ENCODE measurements at regions not wholly inside any gene's neighbourhood (a gene's known extent, or its start where the extent isn't known, plus 50 kb on each side); places are given as distances from the start of the nearest gene placed in this dataset.

DNA sequence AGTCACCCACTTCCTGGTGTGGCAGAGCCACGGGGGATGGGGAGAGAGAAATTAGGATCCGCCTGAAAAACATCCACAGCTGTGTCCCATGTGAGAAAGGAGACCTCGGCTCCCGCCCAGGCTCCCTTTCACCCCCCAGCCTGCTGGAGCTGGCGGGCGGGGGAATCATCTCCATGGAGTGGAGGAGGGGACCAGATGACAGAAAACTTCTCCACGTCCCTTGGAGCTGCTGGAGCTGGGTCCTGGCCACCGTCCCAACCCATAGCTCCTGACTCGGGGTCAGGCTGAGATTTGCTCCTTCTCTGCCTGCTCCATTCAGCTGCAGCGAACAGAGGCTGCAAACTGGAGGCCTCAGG lies 113.8 kb downstream of the CEBPB start:
- Histone ChIP-seq H3K36me3 (ENCODE audit: insufficient read depth, low read length) (no peaks in the 10 kb centered on the region), H3K4me2 (ENCODE audit: low read depth, low read length, poor library complexity, severe bottlenecking) (no peak overlapping the region), H3K4me3 (ENCODE audit: low read length, poor library complexity, severe bottlenecking) (no peak overlapping the region), H4K20me1 (ENCODE audit: insufficient read depth, low read length, poor library complexity, severe bottlenecking) (no peaks in the 10 kb centered on the region), H3K4me1 (ENCODE audit: insufficient read depth, low read length, poor library complexity, severe bottlenecking) (peaks cover 4% of the 10 kb centered on the region), H3K9ac (ENCODE audit: low read depth, low read length, poor library complexity, severe bottlenecking) (no peak overlapping the region), H3K9me3 (ENCODE audit: insufficient read depth, low read depth, low read length) (no peaks in the 10 kb centered on the region), H2AFZ (ENCODE audit: low read length) (no peak overlapping the region), H3K9me2 (replicated peaks; ENCODE audit: low read depth, low read length) (no peaks in the 10 kb centered on the region), H3F3A (ENCODE audit: low read depth) (no peaks in the 10 kb centered on the region), H3K79me2 (ENCODE audit: insufficient read depth, low read length) (no peaks in the 10 kb centered on the region), H3K27me3 (ENCODE audit: insufficient read depth, low read length, poor library complexity, severe bottlenecking) (no peaks in the 10 kb centered on the region)
- TF ChIP-seq CTCF (conservative IDR thresholded peaks at IDR 0.05; ENCODE audit: low read length), result no peak
- no peak for TF ChIP-seq EZH2phosphoT487 (IDR thresholded peaks at IDR 0.05; ENCODE audit: borderline replicate concordance)

DNA sequence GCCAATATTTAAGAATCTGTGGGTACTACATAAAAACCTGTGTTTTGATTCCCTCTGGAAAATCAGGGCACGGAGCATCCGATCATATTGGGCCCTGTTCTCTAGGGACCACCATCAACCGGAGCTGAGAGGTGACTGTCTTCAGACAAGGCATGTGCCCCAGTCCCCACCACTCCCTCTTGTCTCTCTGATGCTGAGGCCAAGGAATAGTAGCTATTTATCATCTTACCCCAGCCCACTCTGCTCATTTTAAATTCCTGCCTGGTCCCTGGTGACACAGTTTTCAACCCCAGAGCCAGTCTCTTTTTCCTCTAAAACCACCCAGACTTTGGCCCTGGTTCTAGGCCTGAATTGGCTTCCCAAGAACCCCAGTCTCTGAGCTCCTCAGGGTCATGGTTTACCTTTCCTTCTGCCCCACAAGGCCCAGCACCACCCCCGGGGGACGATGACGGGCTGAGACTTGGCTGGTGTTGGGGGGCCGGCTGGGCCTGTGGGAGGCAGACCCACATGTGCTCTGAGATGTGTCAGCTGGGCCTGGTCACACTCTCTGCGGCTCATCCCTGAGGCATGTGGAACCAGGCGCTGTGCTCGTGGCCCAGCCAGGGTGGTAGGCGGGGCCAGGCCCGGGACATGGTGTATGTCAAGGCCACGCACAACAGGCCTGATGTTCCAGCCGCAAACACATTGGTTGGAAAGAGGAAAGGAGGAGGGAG lies 114.4 kb downstream of the CEBPB start:
- H4K20me1 ChIP-seq (ENCODE audit: insufficient read depth, low read length, poor library complexity, severe bottlenecking), result no peaks in the 10 kb centered on the region
- no peaks in the 10 kb centered on the region for H3K9me2 ChIP-seq (replicated peaks; ENCODE audit: low read depth, low read length)
- no peaks in the 10 kb centered on the region for H3K9me3 ChIP-seq (ENCODE audit: insufficient read depth, low read depth, low read length)
- H3K79me2 ChIP-seq (ENCODE audit: insufficient read depth, low read length), result no peaks in the 10 kb centered on the region
- H3K27me3 ChIP-seq (ENCODE audit: insufficient read depth, low read length, poor library complexity, severe bottlenecking), result no peaks in the 10 kb centered on the region
- no peak overlapping the region for H3K4me2 ChIP-seq (ENCODE audit: low read depth, low read length, poor library complexity, severe bottlenecking)
- H2AFZ ChIP-seq (ENCODE audit: low read length), result no peak overlapping the region
- no peaks in the 10 kb centered on the region for H3F3A ChIP-seq (ENCODE audit: low read depth)
- peaks cover 4% of the 10 kb centered on the region for H3K4me1 ChIP-seq (ENCODE audit: insufficient read depth, low read length, poor library complexity, severe bottlenecking)
- no peak overlapping the region for H3K9ac ChIP-seq (ENCODE audit: low read depth, low read length, poor library complexity, severe bottlenecking)
- no peaks in the 10 kb centered on the region for H3K36me3 ChIP-seq (ENCODE audit: insufficient read depth, low read length)
- TF ChIP-seq CTCF (conservative IDR thresholded peaks at IDR 0.05; ENCODE audit: low read length), result no peak
- TF ChIP-seq EZH2phosphoT487 (IDR thresholded peaks at IDR 0.05; ENCODE audit: borderline replicate concordance), result no peak
- no peak overlapping the region for H3K4me3 ChIP-seq (ENCODE audit: low read length, poor library complexity, severe bottlenecking)

DNA sequence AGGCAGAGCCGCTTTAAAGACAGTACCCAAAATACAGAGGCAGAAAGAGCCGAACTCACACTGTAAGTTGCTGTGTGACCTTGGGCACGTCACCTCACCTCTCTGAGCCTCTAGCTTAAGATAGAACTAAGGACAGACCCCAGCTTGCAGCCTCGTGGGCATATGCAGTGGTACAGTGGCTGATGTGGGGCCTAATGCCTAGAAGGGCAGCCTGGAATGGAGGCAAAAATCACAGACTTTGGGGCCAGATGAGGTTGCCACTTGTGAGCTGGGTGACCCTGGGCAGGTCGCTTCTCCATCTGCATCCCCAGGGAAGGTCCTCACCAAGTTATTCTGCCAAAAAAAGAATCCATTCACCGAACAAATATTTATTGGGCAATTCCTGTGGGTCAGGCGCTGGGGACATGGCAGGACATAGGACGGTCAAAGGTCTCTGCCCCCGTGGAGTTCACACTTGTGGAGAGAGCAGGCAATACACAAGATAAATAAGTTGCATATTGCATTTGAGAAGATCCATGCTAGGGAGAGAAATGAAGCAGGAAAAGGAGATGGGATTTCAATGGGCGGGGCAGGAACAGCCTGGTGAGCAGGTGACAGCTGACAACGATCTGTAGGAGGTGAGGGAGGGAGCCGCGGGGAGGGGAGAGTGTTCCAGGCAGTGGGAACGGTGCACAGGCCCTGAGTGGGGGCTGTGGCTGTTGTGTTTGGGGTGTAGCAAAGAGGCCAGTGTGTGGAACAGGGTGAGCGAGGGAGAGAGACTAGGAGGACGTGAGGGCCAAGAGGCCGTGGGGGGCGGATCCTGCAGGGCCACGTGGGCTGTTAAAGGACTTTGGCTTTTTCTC lies 115.2 kb downstream of the CEBPB start:
- Histone ChIP-seq H3K4me2 (ENCODE audit: low read depth, low read length, poor library complexity, severe bottlenecking) (no peak overlapping the region), H3K36me3 (ENCODE audit: insufficient read depth, low read length) (no peaks in the 10 kb centered on the region), H3K27me3 (ENCODE audit: insufficient read depth, low read length, poor library complexity, severe bottlenecking) (no peaks in the 10 kb centered on the region), H3K4me1 (ENCODE audit: insufficient read depth, low read length, poor library complexity, severe bottlenecking) (peaks cover 4% of the 10 kb centered on the region), H3F3A (ENCODE audit: low read depth) (no peaks in the 10 kb centered on the region), H4K20me1 (ENCODE audit: insufficient read depth, low read length, poor library complexity, severe bottlenecking) (no peaks in the 10 kb centered on the region), H3K4me3 (ENCODE audit: low read length, poor library complexity, severe bottlenecking) (no peak overlapping the region), H2AFZ (ENCODE audit: low read length) (no peak overlapping the region), H3K9me2 (replicated peaks; ENCODE audit: low read depth, low read length) (no peaks in the 10 kb centered on the region), H3K79me2 (ENCODE audit: insufficient read depth, low read length) (no peaks in the 10 kb centered on the region), H3K9ac (ENCODE audit: low read depth, low read length, poor library complexity, severe bottlenecking) (no peak overlapping the region), H3K9me3 (ENCODE audit: insufficient read depth, low read depth, low read length) (no peaks in the 10 kb centered on the region)
- TF ChIP-seq CTCF (conservative IDR thresholded peaks at IDR 0.05; ENCODE audit: low read length) (no peak), EZH2phosphoT487 (IDR thresholded peaks at IDR 0.05; ENCODE audit: borderline replicate concordance) (no peak)

All from Loucy (cell line).